Daoy (cell line): ENCODE measurements at regions not wholly inside any gene's neighbourhood (a gene's known extent, or its start where the extent isn't known, plus 50 kb on each side); places are given as distances from the start of the nearest gene placed in this dataset.
"Not testable (repeated sequence)": the region's sequence is repeated elsewhere in the genome, so short reads cannot be mapped to it uniquely, and the experiment has no call there.

Source experiments
- DNase-seq: peaks from one replicate; pipeline ENCODE4 v3.0.0-alpha.2; 2015; ENCODE audit warnings: low read depth

GRCh38 chr18:1668279-1668678 is 763.6 kb downstream of the ADCYAP1 start:
- DNase-seq, result no peak

GRCh38 chr18:1671710-1672109 is 767.0 kb downstream of the ADCYAP1 start:
- not testable (repeated sequence) for DNase-seq

- no peak for DNase-seq
Measured at GRCh38 chr18:1676387-1676786, 771.7 kb downstream of the ADCYAP1 start.

- DNase-seq, result no peak
Measured at GRCh38 chr18:1680108-1680507, 775.4 kb downstream of the ADCYAP1 start.

DNA sequence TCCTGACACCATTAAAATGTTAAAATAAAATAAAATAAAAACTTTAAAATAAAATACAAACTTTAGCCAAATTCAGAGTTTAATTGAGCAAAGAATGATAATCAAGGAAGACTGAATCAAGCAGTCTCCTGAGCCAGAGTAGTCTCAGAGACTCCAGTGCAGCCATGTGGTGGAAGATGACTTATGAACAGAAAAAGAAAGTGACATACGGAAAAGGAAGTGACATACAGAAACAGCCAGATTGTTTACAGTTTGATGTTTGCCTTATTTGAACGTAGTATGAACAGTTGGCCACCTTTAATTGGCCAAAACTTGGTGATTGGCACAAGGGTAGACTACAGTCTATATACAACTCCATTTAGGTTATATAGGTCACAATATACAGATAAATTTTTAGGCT is 787.2 kb downstream of the ADCYAP1 start:
- no peak for DNase-seq

GRCh38 chr18:1708006-1708405 is 803.3 kb downstream of the ADCYAP1 start:
- no peak for DNase-seq

GRCh38 chr18:1710114-1710513 is 805.4 kb downstream of the ADCYAP1 start:
- no peak for DNase-seq

- no peak for DNase-seq
Measured at GRCh38 chr18:1732143-1732542, 827.5 kb downstream of the ADCYAP1 start.

- DNase-seq, result no peak
Measured at GRCh38 chr18:1746131-1746530, 825.2 kb downstream of the METTL4 start.

- DNase-seq, result no peak
Measured at GRCh38 chr18:1751249-1751648, 820.1 kb downstream of the METTL4 start.

DNA sequence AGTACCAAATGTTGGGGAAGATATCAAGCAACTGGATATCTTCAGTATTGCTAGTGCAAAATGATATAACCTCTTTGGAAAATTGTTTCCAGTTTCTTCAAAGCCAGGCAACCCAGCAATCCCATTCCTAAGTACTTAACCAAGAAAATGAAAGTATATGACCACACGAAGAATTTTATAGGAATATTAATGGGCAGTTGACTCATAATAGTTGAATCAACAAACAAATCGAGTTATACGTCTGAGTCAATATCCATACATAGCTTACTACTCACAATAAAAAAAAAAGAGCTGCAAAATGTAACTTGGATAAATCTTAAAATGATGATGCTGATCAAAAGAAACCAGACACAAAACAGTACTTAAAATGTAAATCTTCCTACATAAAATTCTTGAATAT is 810.4 kb downstream of the METTL4 start:
- no peak for DNase-seq

DNA sequence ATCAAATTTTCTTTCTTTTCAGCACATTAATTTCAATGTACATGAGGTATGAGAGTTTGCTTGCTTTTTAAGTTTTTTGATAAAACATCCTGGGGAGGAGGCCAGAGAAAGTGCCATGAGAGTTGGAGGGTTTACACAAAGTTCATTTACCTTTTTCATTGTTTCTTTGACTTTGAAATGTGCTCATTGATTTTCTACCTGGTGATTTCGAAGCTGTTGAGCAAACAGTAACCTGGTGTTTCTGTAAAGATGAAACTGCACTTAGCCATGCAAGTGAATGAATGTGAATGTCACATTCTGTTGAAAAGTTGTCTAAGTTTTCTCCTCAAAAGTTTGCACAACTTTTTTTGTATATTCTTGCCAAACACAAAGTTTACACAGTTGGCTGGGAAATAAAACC is 797.0 kb downstream of the METTL4 start:
- no peak for DNase-seq

- DNase-seq, result no peak
Measured at GRCh38 chr18:1777843-1778242, 793.5 kb downstream of the METTL4 start.

- DNase-seq, result no peak
Measured at GRCh38 chr18:1778496-1779178, 792.7 kb downstream of the METTL4 start.

DNA sequence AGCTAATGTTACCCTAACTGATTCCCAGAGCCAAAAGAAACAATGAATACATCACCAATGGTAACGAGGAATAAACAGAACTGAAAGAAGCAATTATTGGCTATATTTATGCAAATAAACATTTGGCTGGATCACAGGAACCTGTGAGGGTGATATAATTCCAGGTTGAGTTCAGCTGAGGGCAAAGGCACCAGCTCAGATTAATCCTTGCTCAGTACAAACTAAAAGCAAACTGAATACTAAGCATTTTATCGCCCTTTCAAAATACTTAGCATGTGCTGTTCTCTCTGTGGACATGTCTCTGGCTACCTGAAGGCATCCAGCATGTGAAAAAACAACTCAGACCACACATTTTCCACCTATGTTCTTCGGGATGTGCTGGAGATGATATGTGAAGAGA is 791.7 kb downstream of the METTL4 start:
- no peak for DNase-seq

- DNase-seq, result no peak
Measured at GRCh38 chr18:1784113-1784512, 787.2 kb downstream of the METTL4 start.

- not testable (repeated sequence) for DNase-seq
Measured at GRCh38 chr18:1785980-1786379, 785.3 kb downstream of the METTL4 start.

- no peak for DNase-seq
Measured at GRCh38 chr18:1796636-1797035, 774.7 kb downstream of the METTL4 start.

DNA sequence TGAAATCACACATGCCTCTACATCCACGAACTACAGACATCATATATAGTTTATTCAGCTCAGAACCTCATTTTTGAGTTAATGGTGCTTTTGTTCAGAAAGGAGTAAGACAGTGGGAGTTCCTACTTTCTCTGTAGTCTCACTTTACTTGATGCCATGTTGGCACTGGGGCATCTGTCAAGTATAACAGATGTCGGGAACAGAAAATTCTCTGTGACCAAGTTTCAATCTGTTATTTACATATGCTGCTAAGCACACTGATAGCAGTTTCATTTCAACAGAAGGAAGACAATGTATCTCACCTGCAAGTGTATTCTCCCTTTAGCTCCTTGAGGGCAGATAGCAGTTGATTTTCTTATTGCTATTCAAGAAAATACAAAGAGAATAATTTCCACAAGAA is 774.1 kb downstream of the METTL4 start:
- no peak for DNase-seq

- no peak for DNase-seq
Measured at GRCh38 chr18:1805521-1805920, 765.8 kb downstream of the METTL4 start.

DNA sequence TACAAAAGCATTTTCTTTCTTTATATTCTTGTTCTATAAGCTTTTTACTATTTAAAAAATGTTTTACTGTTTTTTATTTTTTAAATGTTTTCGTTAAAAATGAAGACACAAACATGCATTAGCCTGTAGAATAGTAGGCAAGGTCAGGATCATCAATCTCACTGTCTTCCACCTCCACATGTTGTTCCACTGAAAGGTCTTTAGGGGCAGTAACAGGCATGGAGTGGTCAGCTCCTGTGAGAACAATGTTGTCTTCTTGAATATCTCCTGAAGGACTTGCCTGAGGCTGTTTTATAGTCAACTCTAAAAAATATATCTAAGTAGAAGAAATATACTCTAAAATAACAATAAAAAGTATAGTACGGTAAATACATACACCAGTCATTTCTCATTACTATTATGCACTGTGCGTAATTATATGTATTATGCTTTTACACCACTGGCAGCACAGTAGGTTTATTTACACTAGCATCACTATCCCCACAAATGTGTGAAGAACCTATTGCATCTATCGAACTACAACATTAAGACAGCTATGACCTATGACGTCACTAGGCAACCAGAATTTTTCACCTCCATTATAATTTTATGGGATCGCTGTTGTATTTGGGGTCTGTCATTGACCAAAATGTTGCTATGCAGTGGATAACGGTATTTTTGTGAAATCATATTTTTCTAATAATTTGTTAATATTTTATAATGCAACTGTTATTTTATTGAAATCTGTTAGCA is 764.3 kb downstream of the METTL4 start:
- no peak for DNase-seq

- DNase-seq, result no peak
Measured at GRCh38 chr18:1811282-1811681, 760.0 kb downstream of the METTL4 start.

- no peak for DNase-seq
Measured at GRCh38 chr18:1825296-1825695, 746.0 kb downstream of the METTL4 start.

GRCh38 chr18:1840878-1841277 is 730.4 kb downstream of the METTL4 start:
- DNase-seq, result no peak
